ENCODE measurements at regions not wholly inside any gene's neighbourhood (a gene's known extent, or its start where the extent isn't known, plus 50 kb on each side); places are given as distances from the start of the nearest gene placed in this dataset.
"Not testable (repeated sequence)": the region's sequence is repeated elsewhere in the genome, so short reads cannot be mapped to it uniquely, and the experiment has no call there.

GRCh38 chrX:4655743-4656142 is 942.3 kb upstream of the PRKX start:
- CTCF ChIA-PET, result no interaction called here
- no peak for DNase-seq (ENCODE audit: low read depth, low spot score)
- TF ChIP-seq CTCF (IDR thresholded peaks at IDR 0.05; ENCODE audit: insufficient read depth, low read length, missing control alignments), result no peak
- POLR2A ChIA-PET, result no interaction called here
- H3K4me3 ChIP-seq (ENCODE audit: low read depth, low read length), result no peak overlapping the region

- H3K4me3 ChIP-seq (ENCODE audit: low read depth, low read length), result no peak overlapping the region
- ChIA-PET CTCF (no interaction called here), POLR2A (no interaction called here)
- no peak for TF ChIP-seq CTCF (IDR thresholded peaks at IDR 0.05; ENCODE audit: insufficient read depth, low read length, missing control alignments)
- DNase-seq (ENCODE audit: low read depth, low spot score), result no peak
Observed at GRCh38 chrX:4642114-4642513, 928.7 kb upstream of the PRKX start.

DNA sequence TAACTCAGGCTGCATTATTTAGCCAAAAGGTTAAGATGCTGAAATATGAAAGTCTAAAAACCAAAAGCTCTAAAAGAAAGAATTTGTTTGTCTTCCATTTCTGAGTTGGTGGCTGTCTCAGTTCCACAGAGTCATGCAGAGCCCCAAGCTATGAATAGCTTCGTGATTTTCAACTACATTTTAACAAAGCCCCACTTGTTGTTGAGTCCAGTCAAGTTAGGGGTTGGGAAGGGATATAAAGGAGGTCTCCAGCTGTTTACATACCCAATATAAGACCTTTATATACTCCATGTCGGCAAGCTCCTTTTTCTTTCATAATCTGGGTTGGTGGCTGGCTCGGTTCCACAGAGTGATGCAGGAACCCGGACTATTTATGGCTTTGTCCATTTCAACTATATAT is 924.6 kb upstream of the PRKX start:
- POLR2A ChIA-PET, result no interaction called here
- DNase-seq (ENCODE audit: low read depth, low spot score), result no peak

DNA sequence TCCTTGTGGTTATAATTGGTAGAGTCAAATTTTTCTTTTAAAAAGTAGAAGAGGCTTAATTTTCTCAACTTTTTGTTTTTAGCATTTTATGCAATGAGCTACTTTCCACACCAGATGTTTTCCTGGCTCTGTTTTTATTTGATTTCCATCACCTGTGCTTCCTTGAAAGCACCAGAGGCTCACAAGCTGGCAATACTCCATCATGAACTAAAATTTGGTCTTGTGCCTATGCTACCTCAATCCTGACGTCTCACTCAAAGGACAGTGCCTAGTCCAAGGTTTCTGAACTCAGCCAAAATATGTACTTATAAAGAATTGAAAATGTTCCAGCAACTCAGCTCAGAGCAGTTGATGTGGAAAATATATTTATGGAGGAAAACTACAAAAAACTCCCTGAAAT is 914.0 kb upstream of the PRKX start:
- no peak overlapping the region for H3K4me3 ChIP-seq (ENCODE audit: low read depth, low read length)
- ChIA-PET POLR2A (no interaction called here), CTCF (no interaction called here)
- no peak for TF ChIP-seq CTCF (IDR thresholded peaks at IDR 0.05; ENCODE audit: insufficient read depth, low read length, missing control alignments)
- DNase-seq (ENCODE audit: low read depth, low spot score), result no peak

More for the DNA sequence above, 924.6 kb upstream of the PRKX start:
- no peak overlapping the region for H3K4me3 ChIP-seq (ENCODE audit: low read depth, low read length)
- CTCF ChIA-PET, result no interaction called here
- no peak for TF ChIP-seq CTCF (IDR thresholded peaks at IDR 0.05; ENCODE audit: insufficient read depth, low read length, missing control alignments)

DNA sequence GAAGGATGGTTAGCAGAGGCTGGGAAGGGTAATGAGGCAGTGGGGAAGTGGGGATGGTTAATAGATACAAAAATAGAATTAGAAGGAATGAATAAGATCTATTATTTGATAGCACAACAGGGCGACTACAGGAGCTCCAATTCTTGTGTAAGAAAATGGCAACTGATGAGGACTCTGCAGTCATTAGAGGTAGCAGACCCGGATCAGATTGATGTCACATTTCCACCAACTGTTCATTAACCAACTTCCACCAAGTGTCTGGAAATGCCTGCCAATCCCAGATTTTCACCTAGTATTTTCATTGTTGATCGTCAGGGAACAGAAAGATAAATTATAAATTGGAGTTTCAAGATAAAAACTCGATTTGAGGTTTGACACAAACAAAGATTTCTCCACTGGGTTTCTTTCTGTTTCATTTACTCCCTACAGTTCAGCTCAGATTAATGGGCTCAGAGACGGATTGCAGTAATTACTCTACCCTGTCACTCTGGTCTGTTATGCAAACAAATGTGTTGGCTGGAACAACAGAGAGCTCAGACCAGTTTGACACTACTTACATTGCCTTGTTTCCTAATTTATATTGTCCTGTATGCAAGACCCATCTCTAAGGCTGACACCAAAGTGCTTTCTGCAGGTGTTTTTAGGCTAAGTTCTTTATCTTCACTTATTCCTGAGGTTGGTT is 909.2 kb upstream of the PRKX start:
- ChIA-PET POLR2A (no interaction called here), CTCF (no interaction called here)
- no peak for TF ChIP-seq CTCF (IDR thresholded peaks at IDR 0.05; ENCODE audit: insufficient read depth, low read length, missing control alignments)
- no peak overlapping the region for H3K4me3 ChIP-seq (ENCODE audit: low read depth, low read length)
- DNase-seq (ENCODE audit: low read depth, low spot score), result no peak

- CTCF ChIA-PET; DNase-seq (ENCODE audit: low read depth, low spot score); H3K4me3 ChIP-seq (ENCODE audit: low read depth, low read length); POLR2A ChIA-PET: not testable (repeated sequence)
Observed at GRCh38 chrX:4613651-4614050, 900.2 kb upstream of the PRKX start.

- DNase-seq (ENCODE audit: low read depth, low spot score), result no peak
- CTCF ChIA-PET, result no interaction called here
- POLR2A ChIA-PET, result no interaction called here
- TF ChIP-seq CTCF (IDR thresholded peaks at IDR 0.05; ENCODE audit: insufficient read depth, low read length, missing control alignments), result no peak
- H3K4me3 ChIP-seq (ENCODE audit: low read depth, low read length), result no peak overlapping the region
Observed at GRCh38 chrX:4588893-4589292, 875.4 kb upstream of the PRKX start.

All from AG04449 (cell line).